Posterior vena cava (tissue), 2 donors: ENCODE measurements at regions not wholly inside any gene's neighbourhood (a gene's known extent, or its start where the extent isn't known, plus 50 kb on each side); places are given as distances from the start of the nearest gene placed in this dataset.
"Not testable (repeated sequence)": the region's sequence is repeated elsewhere in the genome, so short reads cannot be mapped to it uniquely, and the experiment has no call there.

ENCODE experiments used
- DNase-seq: peaks from one replicate; pipeline ENCODE4 v3.0.0-alpha.2; 2020; ENCODE audit warnings: low spot score
- intact Hi-C, 2 donors: fragments of 100-400 bp; cut with DNase I; formaldehyde crosslinking; loops; one replicate each; pipeline versions ENCODE4 v1.14.1 to v1.14.2; 2022 to 2023
- donor health status: DM: yes; HTN: yes; CAD: no.
- donor health status: DM: yes; HTN: yes; CAD: no.

DNA sequence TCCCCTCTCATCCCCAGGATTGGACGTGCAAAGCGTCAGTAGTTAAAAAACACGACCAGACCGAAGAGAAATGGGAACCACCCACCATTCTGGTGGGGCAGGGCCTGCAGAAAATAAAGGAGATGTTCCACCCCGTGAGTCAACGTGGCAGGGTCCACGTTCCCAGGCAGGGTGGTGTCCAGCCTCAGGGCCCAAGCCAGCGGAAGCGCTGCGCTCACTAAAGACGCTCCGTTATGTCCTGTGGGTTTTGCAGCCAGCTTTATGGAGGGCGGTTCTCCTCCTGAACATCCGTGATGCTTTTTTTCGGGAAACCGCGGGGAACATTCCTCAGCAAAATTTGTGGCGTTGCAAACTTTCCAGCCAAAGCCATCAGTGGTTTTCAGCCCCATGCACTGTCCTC is 93.4 kb upstream of the SHOX start:
- DNase-seq = no peak
- intact Hi-C loops = no loop called here

GRCh38 chrX:538311-538710 is 92.3 kb upstream of the SHOX start:
- intact Hi-C loops = no loop called here
- DNase-seq = no peak

DNA sequence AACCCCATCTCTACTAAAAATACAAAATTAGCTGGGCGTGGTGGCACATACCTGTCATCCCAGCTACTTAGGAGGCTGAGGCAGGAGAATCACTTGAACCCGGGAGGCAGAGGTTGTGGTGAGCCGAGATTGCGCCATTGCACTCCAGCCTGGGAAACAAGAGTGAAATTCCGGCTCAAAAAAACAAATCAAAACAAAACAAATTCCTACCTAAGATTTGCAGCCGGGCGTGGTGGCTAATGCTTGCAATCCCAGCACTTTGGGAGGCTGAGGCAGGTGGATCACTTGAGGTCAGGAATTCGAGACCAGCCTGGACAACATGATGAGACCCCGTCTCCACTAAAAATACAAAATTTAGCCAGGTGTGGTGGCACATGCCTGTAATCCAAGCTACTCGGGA is 89.6 kb upstream of the SHOX start:
- DNase-seq, intact Hi-C loops: not testable (repeated sequence)

DNA sequence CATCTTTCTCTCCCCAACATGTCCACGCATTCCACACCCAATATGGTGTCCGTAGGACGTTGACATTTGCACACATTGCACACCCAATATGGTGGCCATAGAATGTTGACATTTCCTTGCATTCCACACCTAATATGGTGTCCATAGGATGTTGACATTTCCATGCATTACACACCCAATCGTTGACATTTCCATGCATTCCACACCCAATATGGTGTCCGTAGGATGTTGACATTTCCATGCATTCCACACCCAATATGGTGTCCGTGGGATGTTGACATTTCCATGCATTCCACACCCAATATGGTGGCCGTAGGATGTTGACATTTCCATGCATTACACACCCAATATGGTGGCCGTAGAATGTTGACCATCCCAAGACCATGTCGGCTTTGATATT is 88.4 kb upstream of the SHOX start:
- intact Hi-C loops = no loop called here

GRCh38 chrX:545452-545885 is 85.1 kb upstream of the SHOX start:
- intact Hi-C loops = no loop called here
- no peak for DNase-seq

More for the DNA sequence above, 88.4 kb upstream of the SHOX start:
- DNase-seq = no peak

GRCh38 chrX:550514-550913 is 80.1 kb upstream of the SHOX start:
- no peak for DNase-seq
- intact Hi-C loops = no loop called here

DNA sequence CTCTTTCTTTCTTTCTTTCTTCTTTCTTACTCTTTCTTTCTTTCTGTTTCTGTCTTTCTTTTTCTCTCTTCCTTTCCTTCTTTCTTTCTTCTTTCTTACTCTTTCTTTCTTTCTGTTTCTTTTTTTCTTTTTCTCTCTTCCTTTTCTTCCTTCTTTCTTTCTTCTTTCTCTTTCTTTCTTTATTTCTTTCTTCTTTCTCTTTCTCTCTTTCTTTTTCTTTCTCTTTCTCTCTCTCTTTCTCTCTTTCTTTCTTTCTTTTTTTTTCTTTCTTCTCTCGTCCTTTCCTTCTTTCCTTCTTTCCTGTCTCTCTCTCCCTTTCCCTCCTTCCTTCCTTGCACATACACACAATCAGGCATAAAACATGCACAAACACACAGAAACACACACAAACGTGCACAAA is 79.3 kb upstream of the SHOX start:
- no peak for DNase-seq
- intact Hi-C loops = no loop called here

DNA sequence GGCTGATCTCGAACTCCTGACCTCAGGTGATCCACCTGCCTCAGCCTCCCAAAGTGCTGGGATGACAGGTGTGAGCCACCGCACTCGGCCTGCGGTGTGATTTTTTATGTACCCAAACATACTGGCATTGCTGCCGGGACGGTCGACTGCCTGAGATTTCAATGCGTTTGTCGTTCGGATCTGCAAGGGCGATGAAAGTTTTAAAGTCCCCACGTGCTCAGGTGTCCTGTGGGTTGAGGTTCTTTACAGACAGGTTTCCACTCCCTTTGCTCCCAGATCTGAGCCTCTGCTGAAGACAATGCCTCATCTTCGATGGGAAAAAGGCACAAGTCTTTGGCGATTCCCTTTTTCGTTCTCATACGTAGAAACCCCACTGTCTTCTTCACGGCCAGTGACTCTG is 78.1 kb upstream of the SHOX start:
- no peak for DNase-seq
- intact Hi-C loops = no loop called here

DNA sequence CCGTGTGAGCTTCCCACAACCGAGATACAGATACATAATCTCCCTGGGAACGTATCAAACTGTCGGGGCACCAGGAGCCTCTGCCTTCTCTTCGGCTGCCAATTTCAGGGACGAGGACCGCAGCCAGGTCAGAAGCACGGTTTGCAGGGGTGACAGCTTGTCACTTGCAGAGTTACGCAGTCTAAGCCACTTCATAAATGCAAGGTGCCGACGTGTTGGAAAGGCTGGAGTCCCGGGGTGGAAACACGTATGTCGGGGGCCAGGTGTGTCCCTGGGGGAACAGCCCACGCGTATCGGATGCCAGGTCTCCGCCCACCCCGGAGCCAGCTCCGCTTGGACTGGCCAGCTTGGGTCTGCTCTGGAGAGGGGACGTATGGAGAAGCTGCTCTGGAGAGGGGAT is 76.3 kb upstream of the SHOX start:
- peak; percentile 48 for DNase-seq
- intact Hi-C loops = no loop called here

DNA sequence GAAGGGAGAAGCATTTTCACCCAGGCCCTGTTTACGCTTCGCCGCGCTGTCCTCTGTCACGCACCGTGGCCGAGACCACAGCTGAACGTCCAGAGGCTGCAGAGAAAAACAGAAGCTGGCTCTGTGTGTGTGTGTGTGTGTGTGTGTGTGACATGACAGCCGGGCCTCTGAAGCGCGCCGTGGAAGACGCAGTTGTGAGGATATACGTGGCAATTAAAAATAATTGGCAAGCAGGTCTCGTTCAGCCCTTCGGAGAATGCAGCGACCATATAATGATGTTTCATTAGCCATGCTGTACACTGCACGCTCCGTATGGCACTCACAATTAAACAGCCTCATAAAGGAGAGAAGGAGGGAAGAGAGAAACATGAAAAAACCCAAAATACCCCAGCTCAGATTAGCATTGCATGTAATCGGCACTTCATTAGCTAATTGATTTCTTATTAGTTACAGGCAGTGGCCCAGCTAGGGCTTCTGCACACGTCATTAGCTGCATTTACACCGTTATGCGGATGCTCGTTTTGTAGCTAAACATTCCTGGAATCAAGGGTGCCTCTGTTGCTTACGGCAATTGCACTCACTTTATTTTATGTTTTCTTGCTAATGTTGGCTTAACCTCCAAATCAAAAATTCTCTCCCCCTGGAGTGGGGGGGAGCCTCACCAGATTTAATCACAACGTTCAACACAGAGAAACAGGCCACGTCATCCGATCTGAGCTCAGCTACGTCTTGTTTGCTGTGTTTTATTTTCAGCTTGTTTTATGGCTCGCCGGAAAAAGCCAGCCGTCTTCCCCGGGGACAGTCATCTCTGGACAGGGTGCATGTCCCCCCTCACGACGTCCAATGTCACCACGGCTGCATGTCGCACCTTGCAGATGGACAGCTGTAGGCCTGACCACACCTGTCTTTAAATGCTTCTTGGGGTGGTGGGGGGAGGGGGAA is 74.6 kb upstream of the SHOX start:
- intact Hi-C loops = no loop called here
- DNase-seq = peak; percentile 67

GRCh38 chrX:557601-558000 is 73.0 kb upstream of the SHOX start:
- DNase-seq, intact Hi-C loops: not testable (repeated sequence)

DNA sequence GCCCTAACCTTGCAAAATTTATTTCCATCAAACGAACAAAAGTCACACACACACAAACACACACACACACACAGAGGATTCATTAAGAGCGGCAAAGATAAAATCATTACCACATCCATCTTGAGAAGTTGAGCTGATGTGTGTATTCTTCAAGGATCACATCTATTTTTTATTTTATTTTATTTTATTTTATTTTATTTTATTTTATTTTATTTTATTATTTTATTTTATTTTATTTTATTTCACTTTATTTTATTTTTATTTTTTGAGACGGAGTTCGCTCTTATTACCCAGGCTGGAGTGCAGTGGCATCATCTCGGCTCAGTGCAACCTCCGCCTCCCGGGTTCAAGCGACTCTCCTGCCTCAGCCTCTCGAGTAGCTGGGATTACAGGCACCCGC is 71.3 kb upstream of the SHOX start:
- intact Hi-C loops, DNase-seq: not testable (repeated sequence)

DNA sequence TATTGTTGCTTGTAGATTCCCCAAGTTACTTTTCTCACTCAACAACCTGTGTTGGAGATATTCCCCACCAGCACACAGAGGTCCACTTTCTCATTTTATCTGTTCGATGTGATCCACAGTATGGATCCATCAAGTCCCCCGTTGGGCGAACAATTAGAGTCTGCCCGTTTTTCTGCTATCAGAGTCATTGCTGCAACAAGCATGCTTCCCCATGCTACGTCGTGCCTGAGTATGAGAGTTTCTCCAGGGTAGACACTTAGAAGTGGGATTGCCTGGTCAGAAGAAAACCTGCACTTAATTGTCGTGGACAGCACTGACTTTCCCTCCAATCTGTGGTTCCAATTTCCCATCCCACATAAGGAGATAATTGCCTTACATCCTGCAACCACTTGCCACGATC is 62.7 kb upstream of the SHOX start:
- DNase-seq = no peak
- intact Hi-C loops = no loop called here

DNA sequence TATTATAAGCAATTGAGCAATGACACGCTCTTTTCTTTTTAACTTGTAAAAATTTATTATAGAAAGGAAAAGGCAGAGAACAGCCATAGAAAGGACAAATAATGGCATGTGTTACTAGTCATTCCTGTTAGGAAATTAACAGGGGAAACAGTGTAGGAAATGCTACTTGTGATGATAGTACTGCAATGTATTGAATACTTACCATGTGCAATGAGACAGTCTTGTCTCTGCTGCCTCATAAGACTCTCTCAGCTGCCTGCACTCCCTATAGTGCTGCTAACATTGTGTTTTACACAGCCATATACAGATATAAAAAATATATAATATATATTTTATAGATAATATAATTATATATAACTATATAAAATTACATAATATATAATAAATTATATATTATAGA is 62.3 kb upstream of the SHOX start:
- no peak for DNase-seq
- intact Hi-C loops = no loop called here

DNA sequence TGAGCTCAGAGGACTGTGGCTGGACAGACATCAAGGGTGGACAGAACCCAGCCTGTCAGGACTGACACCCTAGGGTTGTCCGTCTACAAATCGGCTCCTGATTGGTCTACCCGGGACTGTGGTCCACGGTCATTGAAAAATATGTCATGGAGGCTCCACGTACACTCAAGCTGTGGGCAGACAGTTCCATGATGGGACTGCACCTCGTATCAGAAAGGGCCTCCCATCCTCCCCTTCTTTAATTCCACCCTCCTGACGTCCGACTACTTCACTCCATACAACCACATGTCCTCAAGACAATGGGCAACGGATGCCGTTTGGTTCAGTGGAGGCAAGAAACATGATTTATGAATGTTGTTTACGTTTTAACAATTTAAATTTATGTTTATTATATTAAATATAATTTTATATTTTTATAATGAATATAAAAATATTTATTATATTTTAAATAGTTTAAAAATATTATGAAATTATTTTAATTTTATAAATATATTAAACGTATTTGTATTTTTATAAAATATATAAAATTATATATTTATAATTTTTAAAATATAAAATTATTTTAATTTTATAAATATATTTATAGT is 58.0 kb upstream of the SHOX start:
- intact Hi-C loops = no loop called here
- DNase-seq = no peak

DNA sequence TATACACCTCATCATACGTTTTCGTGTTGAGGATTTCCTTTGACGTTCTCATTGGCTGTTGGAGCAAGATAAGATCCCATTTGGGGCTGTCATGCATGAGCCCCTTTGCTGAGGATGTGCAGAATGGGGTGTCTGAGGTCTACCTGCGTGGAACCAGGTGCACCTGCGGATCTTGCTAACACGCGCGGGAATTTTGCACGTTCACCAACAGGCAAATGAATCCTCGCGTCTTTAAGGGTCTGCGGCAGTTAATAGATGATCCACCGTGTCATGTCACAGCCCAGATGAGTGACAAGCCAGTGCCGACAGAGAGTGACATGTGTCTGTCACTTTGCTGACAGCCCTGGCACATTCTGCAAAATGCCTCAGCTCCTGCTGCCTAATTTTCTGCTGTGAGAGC is 56.3 kb upstream of the SHOX start:
- intact Hi-C loops = no loop called here
- no peak for DNase-seq

GRCh38 chrX:574830-575229 is 55.8 kb upstream of the SHOX start:
- intact Hi-C loops = no loop called here
- DNase-seq = peak; percentile 72

DNA sequence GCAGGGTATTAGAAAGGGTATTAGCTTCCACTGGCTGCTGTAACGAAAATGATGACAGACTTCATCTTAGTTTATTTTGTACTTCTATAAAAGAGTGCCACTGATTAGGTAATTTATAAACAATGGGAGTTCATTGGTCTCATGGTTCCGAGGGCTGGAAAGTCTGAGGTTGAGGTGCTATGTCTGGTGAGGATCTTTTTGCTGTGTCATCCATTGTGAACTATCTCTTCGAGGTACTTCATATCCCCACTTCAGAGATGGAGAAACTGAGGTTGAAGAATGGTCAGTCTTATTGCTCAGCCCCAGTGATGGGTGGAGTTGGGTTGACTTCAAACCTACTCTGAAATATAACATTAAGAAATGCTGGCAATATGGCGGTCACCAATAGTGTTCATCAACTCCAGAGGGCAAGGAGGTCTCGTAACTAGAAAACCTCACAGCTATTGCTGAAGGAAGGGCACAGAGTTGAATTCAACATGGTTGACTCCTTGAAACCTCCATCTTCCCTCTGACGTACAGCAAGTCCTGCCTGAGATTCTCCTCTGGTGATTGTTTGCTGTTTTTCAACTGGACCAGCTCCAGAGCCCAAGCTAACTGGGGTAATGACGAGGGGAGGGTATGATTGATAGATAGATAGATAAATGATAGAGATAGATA is 53.6 kb upstream of the SHOX start:
- intact Hi-C loops = no loop called here
- DNase-seq = no peak

- no peak for DNase-seq
- intact Hi-C loops = no loop called here
Observed at GRCh38 chrX:578531-578930, 52.1 kb upstream of the SHOX start.

DNA sequence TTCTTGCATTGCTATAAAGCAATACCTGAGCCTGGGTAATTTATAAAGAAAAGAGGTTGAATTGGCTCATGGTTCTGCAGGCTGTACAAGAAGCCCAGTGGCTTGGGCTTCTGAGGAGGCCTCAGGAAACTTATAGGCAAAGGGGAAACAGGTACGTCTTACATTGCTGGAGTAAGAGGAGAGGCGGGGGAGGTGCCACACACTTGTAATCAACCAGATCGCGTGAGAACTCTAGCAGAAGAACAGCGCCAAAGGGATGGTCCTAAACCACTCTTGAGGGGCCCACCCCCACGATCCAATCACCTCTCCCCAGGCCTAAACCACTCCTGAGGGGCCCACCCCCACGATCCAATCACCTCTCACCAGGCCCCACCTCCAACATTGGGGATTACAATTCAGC is 50.6 kb upstream of the SHOX start:
- intact Hi-C loops = no loop called here
- no peak for DNase-seq
